Ovary (tissue), 7 donors: ENCODE measurements at regions not wholly inside any gene's neighbourhood (a gene's known extent, or its start where the extent isn't known, plus 50 kb on each side); places are given as distances from the start of the nearest gene placed in this dataset.

Experiments used
- DNase-seq, 5 donors: peaks; one replicate each; pipeline ENCODE4 v3.0.0-alpha.2; 2019 to 2020
- H3K27ac ChIP-seq, 2 donors: fragments of 200-600 bp; one replicate each; pipeline versions ENCODE4 v1.5.1 to v1.8.0; 2019 to 2022
- H3K27me3 ChIP-seq: fragments of 200-600 bp; one replicate; pipeline ENCODE4 v1.8.0; 2022
- H3K36me3 ChIP-seq: fragments of 200-600 bp; sonication (generic); one replicate; pipeline ENCODE4 v1.5.1; 2019
- H3K4me1 ChIP-seq: one replicate; pipeline ENCODE4 v1.8.1; 2013; ENCODE audit warnings: mild to moderate bottlenecking, moderate library complexity; ENCODE audit not compliant: insufficient read depth
- H3K4me3 ChIP-seq: fragments of 200-600 bp; sonication (generic); one replicate; pipeline ENCODE4 v1.5.1; 2017
- H3K9me3 ChIP-seq, 2 donors: fragments of 200-600 bp in 1 of 2; sonication (generic) in 1 of 2; one replicate each; pipeline versions ENCODE4 v1.5.1 to v1.8.1; 2013 to 2019; ENCODE audit warnings: mild to moderate bottlenecking in 1 of 2, moderate library complexity in 1 of 2
- EP300 ChIP-seq: sonication (generic); formaldehyde crosslinking; IDR thresholded peaks from one replicate; pipeline ENCODE4 v1.6.1; 2017; ENCODE audit warnings: antibody characterized with exemption
- POLR2A ChIP-seq: fragments of 450-650 bp; IDR thresholded peaks from one replicate; pipeline ENCODE4 v1.6.1; 2017; ENCODE audit warnings: antibody characterized with exemption, mild to moderate bottlenecking, moderate library complexity
- WGBS, 3 donors: extraction: QIAGEN DNeasy Blood & Tissue Kit in 1 of 3; methylation state at CpG; one replicate each; pipeline versions ENCODE4 v1.1.5 to v1.1.7; 2013 to 2017; 5-methylcytosine and 5-hydroxymethylcytosine counted together
- intact Hi-C, 4 donors: fragments of 100-400 bp; cut with DNase I; formaldehyde crosslinking; loops; one replicate each; pipeline versions ENCODE4 v1.11.0 to v1.15.1; 2022 to 2023
- TF ChIP-seq, protein P1 (sequence below), 3 donors: fragments of 450-650 bp in 2 of 3; fragments of 200-600 bp in 1 of 3; IDR thresholded peaks; one replicate each; pipeline versions ENCODE4 v1.5.1 to v1.8.0; 2016 to 2022; ENCODE audit warnings: antibody characterized with exemption in 3 of 3, mild to moderate bottlenecking in 1 of 3
- donor health status: DM: no; HTN: no; CAD: no; lungs with moderate emphysema.
- donor health status: DM: no; HTN: no; CAD: no.
- donor health status: Bipolar disorder and iron deficiency.
- donor health status: DM: no; HTN: no; CAD: no.
- donor health status: DM: yes; HTN: yes; CAD: no.

DNA sequence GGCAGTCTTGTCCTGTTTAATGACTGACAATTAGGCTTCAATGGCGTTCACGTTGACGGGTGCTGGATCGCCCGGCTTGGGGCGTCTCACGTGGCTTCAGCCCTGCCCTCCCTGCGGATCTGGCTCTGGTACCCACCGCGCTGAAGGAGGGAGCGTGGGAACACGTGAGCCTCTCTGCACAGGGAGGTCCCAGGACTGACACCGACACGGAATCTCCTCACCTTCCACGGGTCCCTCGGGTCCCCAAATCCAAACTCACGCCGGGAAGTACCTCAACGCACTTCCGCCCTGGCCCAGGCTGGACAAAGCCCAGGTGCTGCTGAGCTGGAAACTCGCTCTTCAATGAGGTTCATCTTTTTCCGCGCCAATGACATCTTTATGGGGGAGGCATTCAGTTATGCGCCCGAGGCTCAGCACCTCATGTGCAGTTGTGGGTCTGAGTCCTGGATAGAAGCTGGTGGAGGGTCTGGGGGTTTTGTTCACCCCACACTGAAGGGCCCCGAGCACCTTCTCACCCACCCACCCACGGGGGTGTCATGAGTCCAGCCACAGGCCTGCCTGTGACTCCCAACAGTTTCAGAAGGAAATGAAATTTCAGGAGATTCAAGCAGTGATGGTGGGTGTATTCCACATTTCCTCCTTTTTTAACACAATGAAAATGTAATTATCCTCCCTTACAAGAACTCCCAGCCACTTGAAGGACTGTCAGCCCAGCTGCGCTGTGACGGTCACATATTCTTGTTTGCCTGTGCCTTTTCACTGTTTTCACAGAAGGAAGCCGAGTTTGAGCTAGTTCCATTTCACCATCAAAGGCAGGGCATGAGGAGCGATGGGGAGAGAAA lies 251.7 kb upstream of the SFSWAP start:
- H3K4me1 ChIP-seq: no peaks in the 10 kb centered on the region
- H3K4me3 ChIP-seq: no peak overlapping the region
- TF ChIP-seq POLR2A (no peak), EP300 (no peak)
- TF ChIP-seq, protein P1, sequence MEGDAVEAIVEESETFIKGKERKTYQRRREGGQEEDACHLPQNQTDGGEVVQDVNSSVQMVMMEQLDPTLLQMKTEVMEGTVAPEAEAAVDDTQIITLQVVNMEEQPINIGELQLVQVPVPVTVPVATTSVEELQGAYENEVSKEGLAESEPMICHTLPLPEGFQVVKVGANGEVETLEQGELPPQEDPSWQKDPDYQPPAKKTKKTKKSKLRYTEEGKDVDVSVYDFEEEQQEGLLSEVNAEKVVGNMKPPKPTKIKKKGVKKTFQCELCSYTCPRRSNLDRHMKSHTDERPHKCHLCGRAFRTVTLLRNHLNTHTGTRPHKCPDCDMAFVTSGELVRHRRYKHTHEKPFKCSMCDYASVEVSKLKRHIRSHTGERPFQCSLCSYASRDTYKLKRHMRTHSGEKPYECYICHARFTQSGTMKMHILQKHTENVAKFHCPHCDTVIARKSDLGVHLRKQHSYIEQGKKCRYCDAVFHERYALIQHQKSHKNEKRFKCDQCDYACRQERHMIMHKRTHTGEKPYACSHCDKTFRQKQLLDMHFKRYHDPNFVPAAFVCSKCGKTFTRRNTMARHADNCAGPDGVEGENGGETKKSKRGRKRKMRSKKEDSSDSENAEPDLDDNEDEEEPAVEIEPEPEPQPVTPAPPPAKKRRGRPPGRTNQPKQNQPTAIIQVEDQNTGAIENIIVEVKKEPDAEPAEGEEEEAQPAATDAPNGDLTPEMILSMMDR (IDR thresholded peaks at IDR 0.05): no peak
- no peaks in the 10 kb centered on the region for H3K9me3 ChIP-seq
- no peak overlapping the region for H3K27ac ChIP-seq
- intact Hi-C loops: no loop called here
- 80 to 90% (median 85%) methylated on average over 31 of the region's 31 CpGs for WGBS, 3 donors
- DNase-seq: no peak
- no peaks in the 10 kb centered on the region for H3K27me3 ChIP-seq
- no peaks in the 10 kb centered on the region for H3K36me3 ChIP-seq

DNA sequence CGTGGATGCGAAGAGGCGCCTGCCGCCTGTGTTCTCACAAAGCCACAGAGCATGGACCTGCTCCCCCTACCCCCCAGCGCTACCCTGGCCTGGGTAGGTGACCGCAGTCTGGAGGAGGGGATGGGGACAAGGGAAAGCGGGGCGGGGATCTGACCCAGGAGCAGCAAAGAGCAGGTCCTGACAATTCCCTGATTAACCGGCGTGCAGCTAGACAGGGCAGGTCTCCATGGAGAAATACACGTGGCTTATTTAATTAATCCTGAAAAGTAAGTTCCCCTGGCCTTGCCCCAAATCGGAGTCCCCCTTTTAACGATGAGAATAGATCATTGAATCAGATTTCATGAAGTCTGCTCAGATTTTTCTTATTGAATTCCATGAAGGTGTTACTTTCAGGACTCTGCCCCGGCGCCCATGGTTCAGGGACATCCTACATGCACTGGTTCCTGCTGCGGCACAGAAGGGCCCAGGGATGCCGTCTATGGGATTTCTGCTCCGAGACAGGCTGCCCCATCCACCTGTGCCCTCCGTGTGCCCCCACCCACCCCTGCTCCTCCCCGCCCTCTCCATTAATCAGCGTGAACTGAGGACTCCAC lies 251.0 kb upstream of the SFSWAP start:
- Histone ChIP-seq H3K9me3 (no peaks in the 10 kb centered on the region), H3K36me3 (no peaks in the 10 kb centered on the region), H3K27me3 (no peaks in the 10 kb centered on the region), H3K27ac (no peak overlapping the region), H3K4me1 (no peaks in the 10 kb centered on the region), H3K4me3 (no peak overlapping the region)
- TF ChIP-seq POLR2A: no peak
- intact Hi-C loops: no loop called here
- WGBS, 3 donors: 56 to 72% (median 58%) methylated on average over 21 of the region's 21 CpGs
- no peak for DNase-seq

DNA sequence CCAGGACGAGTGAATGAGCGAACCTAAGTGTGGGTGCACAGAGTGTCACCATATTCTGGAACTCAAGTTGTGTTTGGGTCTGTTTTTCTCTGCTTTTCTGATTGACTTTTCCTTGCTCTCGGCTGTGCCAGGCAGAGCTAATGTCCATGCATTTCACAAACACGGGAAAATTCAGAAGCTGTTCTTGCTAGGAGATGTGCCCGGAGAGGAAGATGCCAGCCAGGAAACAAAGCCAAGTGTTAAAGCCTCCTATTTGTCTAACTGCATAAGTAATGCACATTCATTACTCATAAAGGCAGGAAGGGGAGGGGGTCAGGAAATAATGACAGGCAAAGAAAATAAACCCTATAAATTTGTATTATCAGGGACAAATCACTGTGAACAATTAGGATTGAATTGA lies 250.4 kb upstream of the SFSWAP start:
- TF ChIP-seq, protein P1 (IDR thresholded peaks at IDR 0.05): no peak
- TF ChIP-seq POLR2A (no peak), EP300 (no peak)
- Histone ChIP-seq H3K27me3 (no peaks in the 10 kb centered on the region), H3K36me3 (no peaks in the 10 kb centered on the region), H3K27ac (no peak overlapping the region), H3K9me3 (no peaks in the 10 kb centered on the region), H3K4me1 (no peaks in the 10 kb centered on the region), H3K4me3 (no peak overlapping the region)
- intact Hi-C loops: no loop called here
- no peak for DNase-seq
- 68 to 74% (median 71%) methylated on average over 5 of the region's 5 CpGs for WGBS, 3 donors

- H3K9me3 ChIP-seq: no peaks in the 10 kb centered on the region
- DNase-seq: no peak
- TF ChIP-seq, protein P1 (IDR thresholded peaks at IDR 0.05): no peak
- TF ChIP-seq POLR2A (no peak), EP300 (no peak)
Observed at GRCh38 chr12:131461096-131461495, 249.8 kb upstream of the SFSWAP start.

DNA sequence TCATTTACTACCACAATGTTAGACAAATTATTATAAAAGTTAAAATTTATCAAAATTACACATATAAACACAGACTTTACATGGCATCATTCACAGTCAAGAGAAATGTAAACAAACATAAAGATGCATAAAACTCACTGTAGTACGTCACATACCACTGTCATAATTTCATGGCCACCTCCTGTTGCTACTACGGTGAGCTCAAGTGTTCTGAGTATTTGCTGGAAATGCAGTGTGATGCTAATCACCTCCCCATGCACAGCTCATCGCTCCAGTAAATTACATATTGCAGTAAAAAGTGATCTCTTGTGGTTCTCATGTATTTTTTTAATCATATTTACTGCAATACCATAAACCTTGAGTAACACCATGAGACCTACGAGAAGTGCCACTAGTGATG lies 247.7 kb upstream of the SFSWAP start:
- no peaks in the 10 kb centered on the region for H3K9me3 ChIP-seq
- intact Hi-C loops: no loop called here
- H3K4me1 ChIP-seq: no peaks in the 10 kb centered on the region
- H3K36me3 ChIP-seq: no peaks in the 10 kb centered on the region
- no peak for DNase-seq
- 34 to 43% (median 38%) methylated on average over 4 of the region's 4 CpGs for WGBS, 3 donors
- no peaks in the 10 kb centered on the region for H3K27me3 ChIP-seq
- no peak overlapping the region for H3K4me3 ChIP-seq
- TF ChIP-seq EP300: no peak
- TF ChIP-seq, protein P1 (IDR thresholded peaks at IDR 0.05): no peak
- no peak for TF ChIP-seq POLR2A
- H3K27ac ChIP-seq: no peak overlapping the region

More at GRCh38 chr12:131461096-131461495, 249.8 kb upstream of the SFSWAP start:
- no peak overlapping the region for H3K4me3 ChIP-seq
- WGBS, 3 donors: 77 to 91% (median 91%) methylated on average over 2 of the region's 2 CpGs
- intact Hi-C loops: no loop called here
- H3K27me3 ChIP-seq: no peaks in the 10 kb centered on the region
- H3K4me1 ChIP-seq: no peaks in the 10 kb centered on the region
- no peaks in the 10 kb centered on the region for H3K36me3 ChIP-seq
- no peak overlapping the region for H3K27ac ChIP-seq
